ENCODE measurements at regions not wholly inside any gene's neighbourhood (a gene's known extent, or its start where the extent isn't known, plus 50 kb on each side); places are given as distances from the start of the nearest gene placed in this dataset.

DNA sequence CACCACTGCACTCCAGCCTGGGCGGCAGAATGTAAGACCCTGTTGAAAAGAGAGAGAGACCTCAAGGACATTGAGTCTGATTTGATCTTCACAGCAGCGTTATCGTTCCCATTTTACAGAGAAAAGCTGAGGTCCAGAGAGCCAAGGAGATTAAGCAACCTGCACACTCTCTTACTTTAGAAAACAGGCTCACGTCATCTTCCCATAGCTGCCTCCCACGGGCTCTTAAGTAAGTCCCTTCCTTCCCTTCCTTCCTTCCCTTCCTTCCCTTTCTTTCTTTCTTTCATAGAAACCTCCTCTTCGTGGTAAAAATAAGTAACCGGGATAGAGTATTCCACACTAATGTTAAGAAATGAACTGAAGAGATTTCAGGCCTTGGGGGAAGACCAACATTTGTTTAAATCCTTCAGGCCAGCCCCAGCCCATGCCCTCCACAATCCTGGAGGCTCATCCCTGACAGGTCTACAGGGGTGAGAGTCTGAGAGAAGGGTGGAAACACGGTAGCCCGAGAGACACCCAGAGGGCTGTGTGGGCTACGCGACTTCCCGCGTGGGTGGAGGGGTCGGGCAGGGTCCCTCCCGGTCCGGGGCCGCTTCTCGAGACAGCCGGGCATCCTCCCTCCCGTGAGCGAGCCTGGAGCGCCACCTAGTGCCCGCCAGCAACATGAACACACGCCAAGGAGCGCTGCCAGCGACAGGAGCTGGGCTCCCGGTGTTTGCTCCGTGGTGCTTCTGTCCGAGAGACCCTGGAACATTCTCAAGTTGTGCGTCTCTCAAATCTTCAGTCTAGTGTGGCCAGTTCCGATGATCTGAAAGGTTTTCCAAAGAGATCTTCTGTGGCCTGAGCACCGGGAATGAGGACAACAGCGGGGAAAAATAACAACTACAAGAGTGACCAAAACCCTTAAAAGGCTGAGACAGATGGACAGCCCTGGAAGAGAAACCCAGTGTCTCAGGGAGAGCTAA, 160.3 kb downstream of the INO80D start (continued):
- TF ChIP-seq ZBTB7B (CRISPR knock-in tag; IDR thresholded peaks at IDR 0.05) (peak; percentile 54; the same call in 1 of the 2 replicates), KLF12 (CRISPR knock-in tag; IDR thresholded peaks at IDR 0.05; ENCODE audit: borderline replicate concordance) (no peak), HOXA9 (CRISPR knock-in tag; IDR thresholded peaks at IDR 0.05; ENCODE audit: borderline replicate concordance) (no peak), PAF1 (CRISPR knock-in tag; IDR thresholded peaks at IDR 0.05) (no peak), MIXL1 (CRISPR knock-in tag; IDR thresholded peaks at IDR 0.05) (no peak), HES4 (CRISPR knock-in tag; IDR thresholded peaks at IDR 0.05; ENCODE audit: borderline replicate concordance) (no peak), ZFX (CRISPR knock-in tag; IDR thresholded peaks at IDR 0.05; ENCODE audit: low read depth) (no peak), FOXM1 (CRISPR knock-in tag; IDR thresholded peaks at IDR 0.05) (no peak), SAFB2 (CRISPR knock-in tag; IDR thresholded peaks at IDR 0.05; ENCODE audit: borderline replicate concordance, low read depth) (no peak), CBFB (CRISPR knock-in tag; IDR thresholded peaks at IDR 0.05) (no peak), ZBTB8A (CRISPR knock-in tag; IDR thresholded peaks at IDR 0.05; ENCODE audit: borderline replicate concordance, low read depth) (no peak), POLR2AphosphoS2 (IDR thresholded peaks at IDR 0.05; ENCODE audit: low read depth, low read length) (no peak)
- TF ChIP-seq, protein P1, sequence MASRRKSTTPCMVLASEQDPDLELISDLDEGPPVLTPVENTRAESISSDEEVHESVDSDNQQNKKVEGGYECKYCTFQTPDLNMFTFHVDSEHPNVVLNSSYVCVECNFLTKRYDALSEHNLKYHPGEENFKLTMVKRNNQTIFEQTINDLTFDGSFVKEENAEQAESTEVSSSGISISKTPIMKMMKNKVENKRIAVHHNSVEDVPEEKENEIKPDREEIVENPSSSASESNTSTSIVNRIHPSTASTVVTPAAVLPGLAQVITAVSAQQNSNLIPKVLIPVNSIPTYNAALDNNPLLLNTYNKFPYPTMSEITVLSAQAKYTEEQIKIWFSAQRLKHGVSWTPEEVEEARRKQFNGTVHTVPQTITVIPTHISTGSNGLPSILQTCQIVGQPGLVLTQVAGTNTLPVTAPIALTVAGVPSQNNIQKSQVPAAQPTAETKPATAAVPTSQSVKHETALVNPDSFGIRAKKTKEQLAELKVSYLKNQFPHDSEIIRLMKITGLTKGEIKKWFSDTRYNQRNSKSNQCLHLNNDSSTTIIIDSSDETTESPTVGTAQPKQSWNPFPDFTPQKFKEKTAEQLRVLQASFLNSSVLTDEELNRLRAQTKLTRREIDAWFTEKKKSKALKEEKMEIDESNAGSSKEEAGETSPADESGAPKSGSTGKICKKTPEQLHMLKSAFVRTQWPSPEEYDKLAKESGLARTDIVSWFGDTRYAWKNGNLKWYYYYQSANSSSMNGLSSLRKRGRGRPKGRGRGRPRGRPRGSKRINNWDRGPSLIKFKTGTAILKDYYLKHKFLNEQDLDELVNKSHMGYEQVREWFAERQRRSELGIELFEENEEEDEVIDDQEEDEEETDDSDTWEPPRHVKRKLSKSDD (CRISPR knock-in tag; IDR thresholded peaks at IDR 0.05; ENCODE audit: low read depth): no peak
- TF ChIP-seq, protein P2, sequence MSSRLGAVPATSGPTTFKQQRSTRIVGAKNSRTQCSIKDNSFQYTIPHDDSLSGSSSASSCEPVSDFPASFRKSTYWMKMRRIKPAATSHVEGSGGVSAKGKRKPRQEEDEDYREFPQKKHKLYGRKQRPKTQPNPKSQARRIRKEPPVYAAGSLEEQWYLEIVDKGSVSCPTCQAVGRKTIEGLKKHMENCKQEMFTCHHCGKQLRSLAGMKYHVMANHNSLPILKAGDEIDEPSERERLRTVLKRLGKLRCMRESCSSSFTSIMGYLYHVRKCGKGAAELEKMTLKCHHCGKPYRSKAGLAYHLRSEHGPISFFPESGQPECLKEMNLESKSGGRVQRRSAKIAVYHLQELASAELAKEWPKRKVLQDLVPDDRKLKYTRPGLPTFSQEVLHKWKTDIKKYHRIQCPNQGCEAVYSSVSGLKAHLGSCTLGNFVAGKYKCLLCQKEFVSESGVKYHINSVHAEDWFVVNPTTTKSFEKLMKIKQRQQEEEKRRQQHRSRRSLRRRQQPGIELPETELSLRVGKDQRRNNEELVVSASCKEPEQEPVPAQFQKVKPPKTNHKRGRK (CRISPR knock-in tag; IDR thresholded peaks at IDR 0.05): no peak; the same call in 1 of the 2 replicates
- TF ChIP-seq, protein P3, sequence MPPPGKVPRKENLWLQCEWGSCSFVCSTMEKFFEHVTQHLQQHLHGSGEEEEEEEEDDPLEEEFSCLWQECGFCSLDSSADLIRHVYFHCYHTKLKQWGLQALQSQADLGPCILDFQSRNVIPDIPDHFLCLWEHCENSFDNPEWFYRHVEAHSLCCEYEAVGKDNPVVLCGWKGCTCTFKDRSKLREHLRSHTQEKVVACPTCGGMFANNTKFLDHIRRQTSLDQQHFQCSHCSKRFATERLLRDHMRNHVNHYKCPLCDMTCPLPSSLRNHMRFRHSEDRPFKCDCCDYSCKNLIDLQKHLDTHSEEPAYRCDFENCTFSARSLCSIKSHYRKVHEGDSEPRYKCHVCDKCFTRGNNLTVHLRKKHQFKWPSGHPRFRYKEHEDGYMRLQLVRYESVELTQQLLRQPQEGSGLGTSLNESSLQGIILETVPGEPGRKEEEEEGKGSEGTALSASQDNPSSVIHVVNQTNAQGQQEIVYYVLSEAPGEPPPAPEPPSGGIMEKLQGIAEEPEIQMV (CRISPR knock-in tag; IDR thresholded peaks at IDR 0.05; ENCODE audit: low read depth): no peak
- TF ChIP-seq, protein P4, sequence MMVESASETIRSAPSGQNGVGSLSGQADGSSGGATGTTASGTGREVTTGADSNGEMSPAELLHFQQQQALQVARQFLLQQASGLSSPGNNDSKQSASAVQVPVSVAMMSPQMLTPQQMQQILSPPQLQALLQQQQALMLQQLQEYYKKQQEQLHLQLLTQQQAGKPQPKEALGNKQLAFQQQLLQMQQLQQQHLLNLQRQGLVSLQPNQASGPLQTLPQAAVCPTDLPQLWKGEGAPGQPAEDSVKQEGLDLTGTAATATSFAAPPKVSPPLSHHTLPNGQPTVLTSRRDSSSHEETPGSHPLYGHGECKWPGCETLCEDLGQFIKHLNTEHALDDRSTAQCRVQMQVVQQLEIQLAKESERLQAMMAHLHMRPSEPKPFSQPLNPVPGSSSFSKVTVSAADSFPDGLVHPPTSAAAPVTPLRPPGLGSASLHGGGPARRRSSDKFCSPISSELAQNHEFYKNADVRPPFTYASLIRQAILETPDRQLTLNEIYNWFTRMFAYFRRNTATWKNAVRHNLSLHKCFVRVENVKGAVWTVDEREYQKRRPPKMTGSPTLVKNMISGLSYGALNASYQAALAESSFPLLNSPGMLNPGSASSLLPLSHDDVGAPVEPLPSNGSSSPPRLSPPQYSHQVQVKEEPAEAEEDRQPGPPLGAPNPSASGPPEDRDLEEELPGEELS (CRISPR knock-in tag; IDR thresholded peaks at IDR 0.05): no peak; the same call in 1 of the 2 replicates
- TF ChIP-seq, protein P5, sequence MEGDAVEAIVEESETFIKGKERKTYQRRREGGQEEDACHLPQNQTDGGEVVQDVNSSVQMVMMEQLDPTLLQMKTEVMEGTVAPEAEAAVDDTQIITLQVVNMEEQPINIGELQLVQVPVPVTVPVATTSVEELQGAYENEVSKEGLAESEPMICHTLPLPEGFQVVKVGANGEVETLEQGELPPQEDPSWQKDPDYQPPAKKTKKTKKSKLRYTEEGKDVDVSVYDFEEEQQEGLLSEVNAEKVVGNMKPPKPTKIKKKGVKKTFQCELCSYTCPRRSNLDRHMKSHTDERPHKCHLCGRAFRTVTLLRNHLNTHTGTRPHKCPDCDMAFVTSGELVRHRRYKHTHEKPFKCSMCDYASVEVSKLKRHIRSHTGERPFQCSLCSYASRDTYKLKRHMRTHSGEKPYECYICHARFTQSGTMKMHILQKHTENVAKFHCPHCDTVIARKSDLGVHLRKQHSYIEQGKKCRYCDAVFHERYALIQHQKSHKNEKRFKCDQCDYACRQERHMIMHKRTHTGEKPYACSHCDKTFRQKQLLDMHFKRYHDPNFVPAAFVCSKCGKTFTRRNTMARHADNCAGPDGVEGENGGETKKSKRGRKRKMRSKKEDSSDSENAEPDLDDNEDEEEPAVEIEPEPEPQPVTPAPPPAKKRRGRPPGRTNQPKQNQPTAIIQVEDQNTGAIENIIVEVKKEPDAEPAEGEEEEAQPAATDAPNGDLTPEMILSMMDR (CRISPR knock-in tag; IDR thresholded peaks at IDR 0.05): peak; percentile 100

Data from HepG2 (cell line).